SIG-M5 treated with dmso at 0.1 percent for 504 hours (cell line): ENCODE measurements at regions not wholly inside any gene's neighbourhood (a gene's known extent, or its start where the extent isn't known, plus 50 kb on each side); places are given as distances from the start of the nearest gene placed in this dataset.

Source experiments
- DNase-seq: peaks from one replicate; lab custom pipeline; 2025; ENCODE audit not compliant: unreplicated experiment; lab: John Stamatoyannopoulos, UW

DNA sequence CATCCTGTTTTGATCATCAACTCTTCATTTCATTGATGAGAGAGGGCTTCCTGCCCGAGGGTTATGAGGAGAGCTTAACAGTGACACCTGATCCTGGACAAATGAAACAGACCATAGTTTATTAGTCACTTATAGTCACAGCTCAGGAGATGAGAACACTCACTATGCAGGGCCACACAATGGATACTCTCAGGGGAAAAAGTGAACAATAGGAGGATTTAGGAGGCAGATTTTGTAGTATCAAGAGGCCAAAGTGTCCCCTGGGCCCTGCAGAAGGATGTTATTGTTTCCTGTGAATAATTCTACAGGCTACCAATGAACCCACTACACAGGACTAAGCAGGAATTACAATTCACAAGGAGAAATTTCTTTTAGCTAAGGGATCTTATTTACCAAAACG lies 772.8 kb upstream of the MAN1A1 start:
- no peak for DNase-seq

DNA sequence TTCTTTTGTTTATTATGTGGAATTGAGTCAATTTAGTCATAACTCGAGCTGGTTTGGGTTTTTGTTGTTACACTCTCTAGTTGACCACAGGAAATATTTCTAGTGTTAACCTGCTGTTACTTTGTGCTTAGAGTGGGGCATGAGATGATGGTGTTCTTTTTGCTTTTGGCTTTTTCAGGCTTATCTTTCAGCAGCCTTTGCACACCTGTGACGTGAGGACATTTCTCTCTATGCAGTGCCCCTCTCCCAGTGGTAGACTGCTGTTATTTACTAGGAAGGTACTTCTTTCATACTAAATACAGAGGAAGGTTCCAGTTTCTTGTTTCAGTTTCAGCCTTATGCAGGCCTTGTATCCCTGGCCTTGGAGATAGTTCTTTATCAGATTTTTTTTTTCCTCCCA lies 766.8 kb upstream of the MAN1A1 start:
- no peak for DNase-seq

DNA sequence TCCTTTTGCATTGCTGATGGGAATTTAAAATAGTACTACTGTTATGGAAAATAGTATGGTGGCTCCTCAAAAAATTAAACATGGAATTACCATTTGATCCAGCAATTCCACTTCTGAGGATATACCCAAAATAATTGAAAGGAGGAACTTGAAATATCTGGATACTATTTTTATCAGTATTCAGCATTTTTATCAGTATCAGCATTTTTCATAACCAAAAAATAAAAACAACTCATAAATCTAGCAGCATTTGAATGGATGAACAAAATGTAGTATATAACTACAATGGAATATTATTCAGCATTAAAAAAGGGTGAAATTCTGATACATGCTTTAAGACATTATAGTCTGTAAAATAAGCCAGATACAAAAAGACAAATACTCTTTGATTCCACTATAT lies 763.4 kb upstream of the MAN1A1 start:
- DNase-seq: no peak

- no peak for DNase-seq
Observed at GRCh38 chr6:120111001-120111400, 761.4 kb upstream of the MAN1A1 start.

GRCh38 chr6:120108061-120108795 lies 758.7 kb upstream of the MAN1A1 start:
- DNase-seq: no peak

DNA sequence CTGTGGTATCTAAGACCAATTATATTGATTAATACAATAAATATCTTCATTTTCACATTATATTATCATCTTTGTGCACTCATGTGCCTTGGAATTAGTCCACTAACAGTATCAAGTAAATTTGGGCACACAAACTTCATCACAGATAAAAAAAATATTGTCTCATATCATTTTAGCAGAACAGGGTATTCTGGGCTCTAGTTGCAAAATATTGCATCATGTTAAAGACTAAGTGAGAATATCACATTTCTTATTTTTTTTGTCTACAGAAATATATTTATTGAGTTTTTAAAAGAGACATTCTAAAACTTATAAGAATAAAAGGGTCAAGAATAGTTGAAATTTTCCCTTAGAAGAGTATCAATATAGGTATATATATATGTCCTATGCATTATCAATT lies 754.1 kb upstream of the MAN1A1 start:
- no peak for DNase-seq

DNA sequence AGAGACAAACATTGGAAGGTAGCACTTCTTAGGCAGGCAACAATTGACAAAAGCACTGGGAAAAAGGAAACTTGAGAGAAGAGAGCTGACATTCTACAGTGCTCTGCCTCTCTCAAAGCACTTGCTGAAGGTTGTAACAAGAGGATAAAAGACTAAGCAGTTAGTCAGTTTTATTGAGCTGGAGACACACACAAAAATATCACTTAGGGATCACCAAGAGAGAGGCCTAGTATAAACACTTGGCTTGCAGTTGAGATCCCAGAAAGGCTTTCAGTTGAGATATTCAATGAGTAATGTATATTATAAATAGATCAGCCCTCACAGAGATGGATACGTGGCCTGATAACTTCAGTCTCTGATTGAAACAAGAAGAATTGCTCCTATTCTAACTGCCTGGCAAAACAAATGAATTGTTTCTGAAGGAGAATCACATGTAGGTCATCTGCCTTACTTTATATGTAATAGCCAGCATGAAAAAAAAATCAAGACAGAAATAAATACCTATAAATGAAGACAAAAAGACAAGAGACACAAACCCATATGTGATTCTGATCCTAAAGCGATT lies 747.2 kb upstream of the MAN1A1 start:
- DNase-seq: no peak

DNA sequence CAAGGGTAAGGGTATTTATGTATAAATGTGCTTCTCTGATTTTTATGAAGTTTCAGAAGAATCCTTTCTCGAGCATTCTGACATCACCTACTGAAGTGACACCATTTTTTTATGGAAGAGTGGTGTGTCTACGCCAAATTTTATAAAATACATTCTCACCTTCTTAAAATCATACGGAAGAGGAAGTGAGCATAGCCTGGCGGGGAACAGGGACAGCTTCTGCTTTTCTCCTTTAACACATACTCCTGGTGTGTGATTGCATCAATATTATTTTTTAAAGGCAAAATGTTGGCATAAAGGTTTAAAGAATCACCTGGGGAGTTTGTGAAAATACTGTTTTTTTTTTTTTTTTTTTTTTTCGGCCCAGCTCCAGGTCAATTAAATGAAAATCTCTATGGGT lies 733.6 kb upstream of the MAN1A1 start:
- no peak for DNase-seq

- DNase-seq: peak; percentile 0
Observed at GRCh38 chr6:120077489-120077888, 727.9 kb upstream of the MAN1A1 start.

DNA sequence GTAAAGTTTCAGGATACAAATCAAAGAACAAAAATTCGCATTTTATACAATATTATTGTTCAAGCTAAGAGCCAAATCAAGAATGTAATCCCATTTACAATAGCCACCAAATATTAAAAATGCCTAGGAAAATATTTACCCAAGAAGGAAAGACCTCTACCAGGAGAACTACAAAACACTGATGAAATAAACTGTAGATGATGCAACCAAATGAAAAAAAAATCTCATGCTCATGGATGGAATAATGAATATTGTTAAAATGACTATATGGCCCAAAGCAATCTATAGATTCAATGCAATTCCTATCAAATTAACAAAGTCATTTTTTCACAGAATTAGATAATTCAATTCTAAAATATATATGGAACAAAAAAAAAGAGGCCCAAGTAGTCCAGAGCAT lies 708.8 kb upstream of the MAN1A1 start:
- DNase-seq: no peak

- DNase-seq: no peak
Observed at GRCh38 chr6:120056085-120056484, 706.5 kb upstream of the MAN1A1 start.

DNA sequence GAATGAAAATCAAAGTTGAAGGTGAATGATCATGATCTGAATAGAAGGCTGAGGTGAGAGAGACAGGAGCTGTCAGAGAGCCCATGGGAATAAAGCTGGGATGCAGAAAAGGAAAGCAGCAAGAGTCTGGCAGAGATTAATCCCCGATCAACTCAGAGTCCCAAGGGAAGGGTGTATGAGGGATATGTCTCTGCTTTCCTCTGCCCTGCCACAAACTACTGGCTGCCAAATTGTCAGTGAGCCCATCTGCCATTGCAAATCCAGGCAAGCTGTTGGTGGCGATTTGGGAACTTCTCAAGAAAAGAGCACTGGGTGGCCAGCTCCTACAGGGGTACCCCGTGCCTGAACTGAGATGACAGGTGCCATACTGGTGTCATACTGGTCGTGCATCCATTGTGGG lies 705.5 kb upstream of the MAN1A1 start:
- DNase-seq: no peak

GRCh38 chr6:120039664-120040063 lies 690.1 kb upstream of the MAN1A1 start:
- DNase-seq: no peak

GRCh38 chr6:120031837-120032236 lies 682.3 kb upstream of the MAN1A1 start:
- DNase-seq: no peak

DNA sequence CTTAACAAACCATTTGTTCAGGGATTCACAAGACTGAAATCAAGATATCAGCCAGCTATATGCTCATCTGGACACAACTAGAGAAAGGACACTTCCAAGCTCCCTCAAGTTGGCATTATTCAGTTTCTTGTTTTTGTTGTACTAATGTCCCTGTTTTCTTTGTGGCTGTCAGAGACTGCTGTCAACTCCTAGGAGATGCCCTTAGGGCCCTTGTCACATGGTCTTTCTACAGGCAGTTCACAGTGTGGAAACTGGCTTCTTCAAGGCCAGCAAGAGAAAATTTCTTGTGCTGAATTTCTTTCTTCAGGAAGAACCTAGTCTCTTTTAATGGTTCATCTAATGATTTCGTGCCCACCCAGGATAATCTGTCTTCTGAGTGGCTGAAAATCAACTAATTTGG lies 677.2 kb upstream of the MAN1A1 start:
- DNase-seq: no peak

DNA sequence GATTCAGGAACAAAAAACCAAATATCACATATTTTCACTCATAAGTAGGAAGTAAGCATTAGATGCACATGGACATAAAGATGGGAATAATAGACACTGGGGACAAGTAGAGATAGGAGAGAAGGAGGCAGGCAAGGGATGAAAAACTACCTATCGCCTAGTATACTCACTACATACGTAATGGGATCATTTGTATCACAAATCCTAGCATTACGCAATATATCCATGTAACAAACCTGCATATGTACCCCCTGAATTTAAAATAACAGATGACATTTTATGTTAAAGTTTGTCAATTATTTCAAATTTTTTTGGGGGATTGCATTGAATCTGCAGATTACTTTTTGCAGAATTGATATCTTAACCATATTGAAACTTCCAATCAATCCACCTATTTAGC lies 660.5 kb upstream of the MAN1A1 start:
- no peak for DNase-seq

GRCh38 chr6:120005292-120005976 lies 655.9 kb upstream of the MAN1A1 start:
- DNase-seq: no peak

- no peak for DNase-seq
Observed at GRCh38 chr6:119986934-119987549, 637.5 kb upstream of the MAN1A1 start.

- DNase-seq: peak; percentile 6
Observed at GRCh38 chr6:119985952-119986736, 636.6 kb upstream of the MAN1A1 start.

DNA sequence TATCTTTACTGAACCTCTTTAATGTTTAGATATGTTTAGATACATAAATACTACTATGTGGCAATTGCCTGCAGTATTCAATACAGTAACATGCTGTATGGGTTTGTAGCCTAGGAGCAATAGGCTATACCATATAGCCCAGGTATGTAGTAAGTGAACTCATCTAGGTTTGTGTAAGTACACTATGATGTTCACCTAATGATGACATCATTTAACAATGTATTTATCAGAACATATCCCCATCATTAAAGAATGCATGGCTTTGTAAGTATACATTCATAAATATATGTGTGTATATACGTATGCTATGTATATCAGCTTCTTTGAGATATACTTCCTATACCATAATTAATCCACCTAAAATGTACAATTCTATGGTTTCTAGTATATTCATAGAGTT lies 631.2 kb upstream of the MAN1A1 start:
- DNase-seq: no peak

GRCh38 chr6:119979862-119980261 lies 630.3 kb upstream of the MAN1A1 start:
- peak; percentile 8 for DNase-seq
